ENCODE measurements at regions not wholly inside any gene's neighbourhood (a gene's known extent, or its start where the extent isn't known, plus 50 kb on each side); places are given as distances from the start of the nearest gene placed in this dataset.

DNA sequence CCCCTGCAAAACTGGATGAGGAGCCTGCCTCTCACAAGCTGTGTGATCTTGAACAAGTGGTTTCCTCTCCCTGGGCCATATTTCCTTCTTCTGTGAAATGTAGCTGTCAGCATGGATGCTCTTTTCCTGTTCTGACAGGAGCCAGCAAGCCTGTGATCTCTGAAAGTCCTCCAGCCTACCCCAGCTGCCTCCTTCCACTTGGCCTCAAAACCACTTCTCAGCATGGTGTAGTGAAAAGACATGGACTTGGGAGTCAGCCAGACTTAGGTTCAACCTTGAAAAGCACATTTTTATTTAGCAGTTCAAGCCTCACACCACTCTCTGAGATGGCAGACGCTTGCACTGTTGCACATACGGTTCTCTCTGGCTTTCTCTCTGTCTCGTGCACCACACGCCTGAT, 292.9 kb upstream of the DUSP10 start:
- TF ChIP-seq CTCF (IDR thresholded peaks at IDR 0.05; ENCODE audit: insufficient read depth, low read depth, low read length) (no peak), EZH2 (IDR thresholded peaks at IDR 0.05; ENCODE audit: insufficient read depth, low read length) (no peak)
